Immature natural killer cell (primary cell): ENCODE measurements at regions not wholly inside any gene's neighbourhood (a gene's known extent, or its start where the extent isn't known, plus 50 kb on each side); places are given as distances from the start of the nearest gene placed in this dataset.

Source experiments
- DNase-seq, 3 donors: peaks; one replicate each; pipeline ENCODE4 v3.0.0; 2022; ENCODE audit warnings: mixed read lengths in 1 of 3
- H3K27ac Mint-ChIP-seq, 6 donors: one replicate each; pipeline ENCODE4 v1.8.0; 2020; ENCODE audit warnings: mixed read lengths in 6 of 6, mild to moderate bottlenecking in 5 of 6, inconsistent platforms in 4 of 6, moderate library complexity in 3 of 6
- H3K27me3 Mint-ChIP-seq, 3 donors: one replicate each; pipeline ENCODE4 v1.8.0; 2020 to 2021; ENCODE audit warnings: low read depth in 3 of 3, mild to moderate bottlenecking in 3 of 3, mixed read lengths in 3 of 3, moderate library complexity in 3 of 3, inconsistent platforms in 1 of 3
- H3K36me3 Mint-ChIP-seq, 3 donors: one replicate each; pipeline ENCODE4 v1.8.0; 2020; ENCODE audit warnings: mixed read lengths in 3 of 3, inconsistent platforms in 2 of 3, mild to moderate bottlenecking in 2 of 3
- H3K4me1 Mint-ChIP-seq, 2 donors: one replicate each; pipeline ENCODE4 v1.8.0; 2020; ENCODE audit warnings: inconsistent platforms in 2 of 2, mild to moderate bottlenecking in 2 of 2, mixed read lengths in 2 of 2, moderate library complexity in 1 of 2
- H3K4me3 Mint-ChIP-seq, 5 donors: one replicate each; pipeline ENCODE4 v1.8.0; 2020; ENCODE audit warnings: mild to moderate bottlenecking in 5 of 5, mixed read lengths in 5 of 5, inconsistent platforms in 3 of 5, moderate library complexity in 3 of 5
- H3K9me3 Mint-ChIP-seq, 6 donors: one replicate each; pipeline ENCODE4 v1.8.0; 2020; ENCODE audit warnings: mild to moderate bottlenecking in 6 of 6, mixed read lengths in 6 of 6, inconsistent platforms in 4 of 6, moderate library complexity in 3 of 6

- no peak for DNase-seq
- Mint-ChIP-seq H3K4me1 (no peaks in the 10 kb centered on the region), H3K4me3 (no peak overlapping the region), H3K9me3 (peaks cover 0 to 3% (median 0%) of the 10 kb centered on the region in 6 donors), H3K36me3 (no peaks in the 10 kb centered on the region), H3K27ac (no peak overlapping the region), H3K27me3 (peaks cover 0 to 4% (median 0%) of the 10 kb centered on the region in 3 donors)
Observed at GRCh38 chr4:163768014-163768413, 273.5 kb downstream of the TMA16 start.

GRCh38 chr4:163772238-163772637 lies 277.7 kb downstream of the TMA16 start:
- H3K36me3 Mint-ChIP-seq = no peaks in the 10 kb centered on the region
- H3K9me3 Mint-ChIP-seq = peaks cover 0 to 2% (median 0%) of the 10 kb centered on the region in 6 donors
- DNase-seq = no peak
- H3K4me3 Mint-ChIP-seq = no peak overlapping the region
- H3K4me1 Mint-ChIP-seq = no peaks in the 10 kb centered on the region
- H3K27ac Mint-ChIP-seq = no peak overlapping the region
- peaks cover 0 to 3% (median 0%) of the 10 kb centered on the region in 3 donors for H3K27me3 Mint-ChIP-seq

GRCh38 chr4:163773940-163774339 lies 279.4 kb downstream of the TMA16 start:
- DNase-seq = no peak
- Mint-ChIP-seq H3K9me3 (peaks cover 0 to 2% (median under 1%) of the 10 kb centered on the region in 6 donors), H3K4me1 (no peaks in the 10 kb centered on the region), H3K36me3 (no peaks in the 10 kb centered on the region), H3K27me3 (peaks cover 0 to 3% (median 0%) of the 10 kb centered on the region in 3 donors), H3K27ac (no peak overlapping the region), H3K4me3 (no peak overlapping the region)

- Mint-ChIP-seq H3K9me3 (peaks cover 2 to 13% (median 4%) of the 10 kb centered on the region in 6 donors), H3K36me3 (no peaks in the 10 kb centered on the region), H3K27ac (no peak overlapping the region), H3K27me3 (peaks cover 0 to 3% (median 0%) of the 10 kb centered on the region in 3 donors), H3K4me3 (no peak overlapping the region), H3K4me1 (no peaks in the 10 kb centered on the region)
- DNase-seq = no peak
Observed at GRCh38 chr4:163776957-163777356, 282.5 kb downstream of the TMA16 start.

GRCh38 chr4:163781726-163782125 lies 287.2 kb downstream of the TMA16 start:
- H3K4me3 Mint-ChIP-seq = no peak overlapping the region
- no peaks in the 10 kb centered on the region for H3K36me3 Mint-ChIP-seq
- peaks cover 0 to 17% (median 5%) of the 10 kb centered on the region in 6 donors for H3K9me3 Mint-ChIP-seq
- H3K4me1 Mint-ChIP-seq = no peaks in the 10 kb centered on the region
- no peak overlapping the region for H3K27ac Mint-ChIP-seq
- H3K27me3 Mint-ChIP-seq = peaks cover 0 to 2% (median 1%) of the 10 kb centered on the region in 3 donors
- no peak for DNase-seq

- Mint-ChIP-seq H3K4me3 (no peak overlapping the region), H3K36me3 (no peaks in the 10 kb centered on the region), H3K27me3 (peaks cover 0 to 2% (median 1%) of the 10 kb centered on the region in 3 donors), H3K4me1 (no peaks in the 10 kb centered on the region), H3K9me3 (peaks cover 0 to 8% (median 0%) of the 10 kb centered on the region in 6 donors), H3K27ac (no peak overlapping the region)
- no peak for DNase-seq
Observed at GRCh38 chr4:163790231-163790630, 295.7 kb downstream of the TMA16 start.

- Mint-ChIP-seq H3K4me3 (no peak overlapping the region), H3K4me1 (no peaks in the 10 kb centered on the region), H3K27me3 (peaks cover 0 to 2% (median 1%) of the 10 kb centered on the region in 3 donors), H3K36me3 (no peaks in the 10 kb centered on the region), H3K9me3 (peaks cover 0 to 7% (median 0%) of the 10 kb centered on the region in 6 donors), H3K27ac (no peak overlapping the region)
- no peak for DNase-seq
Observed at GRCh38 chr4:163795885-163796284, 301.4 kb downstream of the TMA16 start.

- Mint-ChIP-seq H3K27ac (no peak overlapping the region), H3K27me3 (peaks cover 0 to 2% (median 0%) of the 10 kb centered on the region in 3 donors), H3K4me3 (no peak overlapping the region)
Observed at GRCh38 chr4:163804001-163804400, 309.5 kb downstream of the TMA16 start.

GRCh38 chr4:163806653-163807052 lies 312.2 kb downstream of the TMA16 start:
- Mint-ChIP-seq H3K4me1 (no peaks in the 10 kb centered on the region), H3K27me3 (peaks cover 0 to 2% (median 0%) of the 10 kb centered on the region in 3 donors), H3K27ac (no peak overlapping the region), H3K9me3 (peaks cover 0 to 6% (median 2%) of the 10 kb centered on the region in 6 donors), H3K4me3 (no peak overlapping the region), H3K36me3 (no peaks in the 10 kb centered on the region)
- no peak for DNase-seq

More at GRCh38 chr4:163804001-163804400, 309.5 kb downstream of the TMA16 start:
- H3K4me1 Mint-ChIP-seq = no peaks in the 10 kb centered on the region
- peaks cover 0 to 6% (median 2%) of the 10 kb centered on the region in 6 donors for H3K9me3 Mint-ChIP-seq
- DNase-seq = no peak
- H3K36me3 Mint-ChIP-seq = no peaks in the 10 kb centered on the region

- Mint-ChIP-seq H3K36me3 (no peaks in the 10 kb centered on the region), H3K27ac (no peak overlapping the region), H3K4me3 (no peak overlapping the region), H3K9me3 (peaks cover 0 to 6% (median 2%) of the 10 kb centered on the region in 6 donors), H3K27me3 (peaks cover 0 to 2% (median 0%) of the 10 kb centered on the region in 3 donors), H3K4me1 (no peaks in the 10 kb centered on the region)
- DNase-seq = no peak
Observed at GRCh38 chr4:163808011-163808410, 313.5 kb downstream of the TMA16 start.

- Mint-ChIP-seq H3K9me3 (peaks cover 0 to 7% (median 3%) of the 10 kb centered on the region in 6 donors), H3K36me3 (no peaks in the 10 kb centered on the region)
Observed at GRCh38 chr4:163810755-163811154, 316.3 kb downstream of the TMA16 start.

GRCh38 chr4:163815776-163816175 lies 321.3 kb downstream of the TMA16 start:
- Mint-ChIP-seq H3K27ac (no peak overlapping the region), H3K4me1 (no peaks in the 10 kb centered on the region), H3K9me3 (peaks cover 0 to 7% (median 0%) of the 10 kb centered on the region in 6 donors), H3K4me3 (no peak overlapping the region), H3K27me3 (peaks cover 0 to 4% (median 2%) of the 10 kb centered on the region in 3 donors), H3K36me3 (no peaks in the 10 kb centered on the region)
- DNase-seq = no peak

More at GRCh38 chr4:163810755-163811154, 316.3 kb downstream of the TMA16 start:
- H3K27me3 Mint-ChIP-seq = peaks cover 2 to 4% (median 2%) of the 10 kb centered on the region in 3 donors
- H3K4me1 Mint-ChIP-seq = no peaks in the 10 kb centered on the region
- no peak for DNase-seq
- no peak overlapping the region for H3K4me3 Mint-ChIP-seq
- H3K27ac Mint-ChIP-seq = no peak overlapping the region

GRCh38 chr4:163816494-163816893 lies 322.0 kb downstream of the TMA16 start:
- H3K27me3 Mint-ChIP-seq = peaks cover 0 to 4% (median 2%) of the 10 kb centered on the region in 3 donors
- peaks cover 0 to 7% (median 0%) of the 10 kb centered on the region in 6 donors for H3K9me3 Mint-ChIP-seq
- H3K4me3 Mint-ChIP-seq = no peak overlapping the region
- no peak for DNase-seq
- H3K36me3 Mint-ChIP-seq = no peaks in the 10 kb centered on the region
- H3K27ac Mint-ChIP-seq = no peak overlapping the region
- no peaks in the 10 kb centered on the region for H3K4me1 Mint-ChIP-seq

- peaks cover 0 to 4% (median 2%) of the 10 kb centered on the region in 3 donors for H3K27me3 Mint-ChIP-seq
- H3K27ac Mint-ChIP-seq = no peak overlapping the region
- no peaks in the 10 kb centered on the region for H3K36me3 Mint-ChIP-seq
- H3K4me3 Mint-ChIP-seq = no peak overlapping the region
- H3K9me3 Mint-ChIP-seq = peaks cover 0 to 7% (median 0%) of the 10 kb centered on the region in 6 donors
- DNase-seq = no peak
- no peaks in the 10 kb centered on the region for H3K4me1 Mint-ChIP-seq
Observed at GRCh38 chr4:163818673-163819072, 324.2 kb downstream of the TMA16 start.

- Mint-ChIP-seq H3K27me3 (peaks cover 0 to 2% (median 1%) of the 10 kb centered on the region in 3 donors), H3K4me3 (no peak overlapping the region), H3K27ac (no peak overlapping the region), H3K9me3 (peaks cover 0 to 8% (median under 1%) of the 10 kb centered on the region in 6 donors), H3K4me1 (no peaks in the 10 kb centered on the region), H3K36me3 (no peaks in the 10 kb centered on the region)
- no peak for DNase-seq
Observed at GRCh38 chr4:163833669-163834068, 339.2 kb downstream of the TMA16 start.
